H1 (cell line): ENCODE measurements at regions not wholly inside any gene's neighbourhood (a gene's known extent, or its start where the extent isn't known, plus 50 kb on each side); places are given as distances from the start of the nearest gene placed in this dataset.
A peak's percentile ranks its signal among the peaks of the same experiment; 100 is the strongest.

Experiments used
- CTCF ChIA-PET: fragments of 300-600 bp; sonication (Branson Sonifier 250); formaldehyde crosslinking; loops from one replicate; lab custom pipeline; 2021; ENCODE audit not compliant: partially characterized antibody; lab: Charles Lee
- POLR2A ChIA-PET: fragments of 300-600 bp; sonication (Branson Sonifier 250); formaldehyde crosslinking; loops from one replicate; lab custom pipeline; 2021; ENCODE audit warnings: inconsistent platforms; ENCODE audit not compliant: partially characterized antibody; lab: Charles Lee
- DNase-seq, 2 experiments: peaks; one replicate each; pipeline versions ENCODE4 v3.0.0 to v3.0.0-alpha.2; 2010 to 2022; ENCODE audit warnings: low spot score in 2 of 2, low read depth in 1 of 2, mixed read lengths in 1 of 2
- FAIRE-seq: peaks from 2 replicates; lab custom pipeline; 2011; peaks lifted over from hg19 to GRCh38; lab: Jason Lieb, UNC
- H2AFZ ChIP-seq: 2 replicates; pipeline ENCODE4 v1.8.1; 2012; ENCODE audit warnings: low read length, inconsistent platforms
- H2AK5ac ChIP-seq: 2 replicates; pipeline ENCODE4 v1.6.1; 2013; ENCODE audit warnings: low read depth, low read length
- H2BK120ac ChIP-seq: replicated peaks from 2 replicates; pipeline ENCODE3; 2013; ENCODE audit warnings: low read depth, low read length, inconsistent platforms
- H2BK12ac ChIP-seq: 2 replicates; pipeline ENCODE4 v1.6.1; 2013; ENCODE audit warnings: low read depth, low read length
- H2BK15ac ChIP-seq: 2 replicates; pipeline ENCODE4 v1.6.1; 2013; ENCODE audit warnings: low read length
- H2BK20ac ChIP-seq: 2 replicates; pipeline ENCODE4 v1.6.1; 2013; ENCODE audit warnings: low read length
- H2BK5ac ChIP-seq: 2 replicates; pipeline ENCODE4 v1.6.1; 2013; ENCODE audit warnings: low read depth, low read length
- H3K14ac ChIP-seq: 2 replicates; pipeline ENCODE4 v1.6.1; 2013; ENCODE audit warnings: inconsistent platforms; ENCODE audit not compliant: insufficient read length
- H3K18ac ChIP-seq: 2 replicates; pipeline ENCODE4 v1.6.1; 2013; ENCODE audit warnings: low read length; ENCODE audit errors: extremely low read depth
- H3K23ac ChIP-seq: 2 replicates; pipeline ENCODE4 v1.6.1; 2013; ENCODE audit warnings: inconsistent platforms; ENCODE audit not compliant: insufficient read length
- H3K23me2 ChIP-seq: 2 replicates; pipeline ENCODE4 v1.6.1; 2013; ENCODE audit warnings: low read depth, low read length
- H3K27ac ChIP-seq: 2 replicates; pipeline ENCODE4 v1.6.1; 2011; ENCODE audit warnings: low read depth, low read length, inconsistent platforms
- H3K27me3 ChIP-seq, 4 experiments: replicated peaks in 1 of 4; 1 replicate in 1 of 4; 2 replicates in 3 of 4; pipeline versions ENCODE4 v1.6.1 to v1.8.1; 2011 to 2013; ENCODE audit warnings: low read length in 3 of 4, mild to moderate bottlenecking in 3 of 4, inconsistent platforms in 2 of 4, mixed read lengths in 2 of 4, moderate library complexity in 1 of 4; ENCODE audit not compliant: control insufficient read depth in 3 of 4, insufficient read depth in 3 of 4; ENCODE audit errors: extremely low read depth in 1 of 4
- H3K36me3 ChIP-seq, 4 experiments: 2 replicates each; pipeline versions ENCODE4 v1.6.1 to v1.8.1; 2011 to 2013; ENCODE audit warnings: mild to moderate bottlenecking in 4 of 4, low read length in 3 of 4, moderate library complexity in 2 of 4, control low read depth in 1 of 4, inconsistent platforms in 1 of 4; ENCODE audit not compliant: insufficient read depth in 4 of 4, control insufficient read depth in 2 of 4
- H3K4ac ChIP-seq: replicated peaks from 2 replicates; pipeline ENCODE3; 2013; ENCODE audit warnings: low read length, low read depth, mixed read lengths, inconsistent platforms; ENCODE audit not compliant: insufficient read length
- H3K4me1 ChIP-seq, 4 experiments: replicated peaks in 1 of 4; 1 replicate in 1 of 4; 2 replicates in 3 of 4; pipeline versions ENCODE4 v1.6.1 to v1.8.1; 2011 to 2013; ENCODE audit warnings: low read length in 3 of 4, inconsistent platforms in 2 of 4, mixed read lengths in 1 of 4; ENCODE audit not compliant: insufficient read depth in 4 of 4, control insufficient read depth in 3 of 4
- H3K4me2 ChIP-seq, 2 experiments: 2 replicates each; pipeline versions ENCODE4 v1.6.1 to v1.8.1; 2011 to 2013; ENCODE audit warnings: low read depth in 2 of 2, low read length in 2 of 2, control low read depth in 1 of 2, inconsistent platforms in 1 of 2, mild to moderate bottlenecking in 1 of 2; ENCODE audit not compliant: insufficient read depth in 1 of 2
- H3K4me3 ChIP-seq, 4 experiments: fragments of 200-600, 300-600 bp in 1 of 4; sonication (generic), shearing (Covaris generic), sonication (Bioruptor Twin) in 1 of 4; 2 replicates each; pipeline versions ENCODE4 v1.5.1 to v1.8.1; 2011 to 2016; ENCODE audit warnings: low read length in 4 of 4, low read depth in 3 of 4, control low read depth in 2 of 4, inconsistent platforms in 2 of 4, mild to moderate bottlenecking in 2 of 4, mixed read lengths in 1 of 4, moderate library complexity in 1 of 4; ENCODE audit not compliant: insufficient read depth in 2 of 4; ENCODE audit errors: extremely low read depth in 1 of 4
- H3K56ac ChIP-seq: replicated peaks from 2 replicates; pipeline ENCODE3; 2013; ENCODE audit warnings: low read depth, mild to moderate bottlenecking, mixed read lengths, low read length, inconsistent platforms; ENCODE audit not compliant: insufficient read length
- H3K79me1 ChIP-seq: 2 replicates; pipeline ENCODE4 v1.6.1; 2013; ENCODE audit warnings: low read depth, low read length, control low read depth
- H3K79me2 ChIP-seq, 2 experiments: 2 replicates each; pipeline versions ENCODE4 v1.6.1 to v1.8.1; 2012 to 2013; ENCODE audit warnings: low read length in 2 of 2, mild to moderate bottlenecking in 2 of 2, inconsistent platforms in 1 of 2; ENCODE audit not compliant: insufficient read depth in 2 of 2, control insufficient read depth in 1 of 2
- H3K9ac ChIP-seq, 4 experiments: replicated peaks in 1 of 4; 1 replicate in 1 of 4; 2 replicates in 3 of 4; pipeline versions ENCODE4 v1.6.1 to v1.8.1; 2011 to 2013; ENCODE audit warnings: low read depth in 3 of 4, low read length in 3 of 4, control low read depth in 2 of 4, mild to moderate bottlenecking in 2 of 4, moderate library complexity in 2 of 4, inconsistent platforms in 1 of 4; ENCODE audit errors: extremely low read depth in 1 of 4
- H3K9me3 ChIP-seq, 2 experiments: 2 replicates each; pipeline versions ENCODE4 v1.6.1 to v1.8.1; 2012 to 2013; ENCODE audit warnings: mild to moderate bottlenecking in 2 of 2, moderate library complexity in 2 of 2, control low read depth in 1 of 2, inconsistent platforms in 1 of 2, low read depth in 1 of 2, low read length in 1 of 2, mixed read lengths in 1 of 2; ENCODE audit not compliant: insufficient read depth in 2 of 2
- H4K20me1 ChIP-seq, 2 experiments: replicated peaks in 1 of 2; 2 replicates each; pipeline versions ENCODE3 to v1.8.1; 2011 to 2013; ENCODE audit warnings: inconsistent platforms in 2 of 2, low read length in 2 of 2, mild to moderate bottlenecking in 1 of 2; ENCODE audit not compliant: insufficient read depth in 2 of 2, control insufficient read depth in 1 of 2
- H4K5ac ChIP-seq: 2 replicates; pipeline ENCODE4 v1.6.1; 2013; ENCODE audit warnings: low read length, low read depth, mixed read lengths, inconsistent platforms; ENCODE audit not compliant: insufficient read length
- H4K8ac ChIP-seq: 2 replicates; pipeline ENCODE4 v1.8.0; 2013; ENCODE audit warnings: mild to moderate bottlenecking, moderate library complexity, low read length, inconsistent platforms; ENCODE audit not compliant: insufficient read depth; ENCODE audit errors: extremely low read depth
- H4K91ac ChIP-seq: replicated peaks from 2 replicates; pipeline ENCODE3; 2013; ENCODE audit warnings: low read length, mixed read lengths, inconsistent platforms; ENCODE audit not compliant: insufficient read length
- POLR2AphosphoS5 ChIP-seq: IDR thresholded peaks from 2 replicates; pipeline ENCODE4 v1.6.1; 2011; ENCODE audit warnings: low read depth, low read length
- WGBS, 2 experiments: shearing (Covaris generic) in 1 of 2; methylation state at CpG; one replicate each; pipeline versions ENCODE4 v1.1.6 to v1.1.7; 2013 to 2015; ENCODE audit warnings: low lambda C conversion rate in 2 of 2, mixed read lengths in 2 of 2, inconsistent platforms in 1 of 2, low coverage in 1 of 2, missing lambda C conversion rate in 1 of 2; ENCODE audit not compliant: insufficient replicate concordance in 2 of 2, insufficient coverage in 1 of 2, insufficient read length in 1 of 2; ENCODE audit errors: extremely low coverage in 1 of 2, missing lambda C conversion rate in 1 of 2; 5-methylcytosine and 5-hydroxymethylcytosine counted together

- Histone ChIP-seq H4K8ac (no peak overlapping the region), H3K18ac (peak overlapping the region; percentile 56), H3K4me2 (no peak overlapping the region), H2AK5ac (peak overlapping the region; percentile 85; the same call in 1 of the 2 replicates), H3K4ac (peak overlapping the region; percentile 40), H2BK15ac (peak overlapping the region; percentile 88), H2BK5ac (peak overlapping the region; percentile 49; the same call in 1 of the 2 replicates), H3K79me2 (no peaks in the 10 kb centered on the region), H3K9me3 (no peaks in the 10 kb centered on the region), H4K20me1 (no peaks in the 10 kb centered on the region), H2BK120ac (peak overlapping the region; percentile 12), H3K56ac (no peak overlapping the region), H3K23me2 (no peaks in the 10 kb centered on the region; the same call in none of the 2 replicates), H3K9ac (no peak overlapping the region), H4K91ac (peak overlapping the region; percentile 82), H3K27me3 (peaks cover 0 to 2% (median 0%) of the 10 kb centered on the region in 4 experiments; a peak in 2 of 7 replicates), H2BK20ac (peak overlapping the region; percentile 89; the same call in 1 of the 2 replicates), H3K23ac (no peak overlapping the region), H3K14ac (no peak overlapping the region), H2AFZ (no peak overlapping the region), H3K27ac (no peak overlapping the region), H3K4me3 (no peak overlapping the region), H3K36me3 (no peaks in the 10 kb centered on the region), H3K4me1 (peaks cover 8 to 33% (median 27%) of the 10 kb centered on the region in 4 experiments), H4K5ac (no peak overlapping the region), H3K79me1 (no peaks in the 10 kb centered on the region), H2BK12ac (peak overlapping the region; percentile 97)
- no peak for DNase-seq
- CTCF ChIA-PET = interaction anchor here (0.6 to 1.4 kb wide), 8 partner anchors 10 to 375 kb away, joined by 3 to 5 read pairs (median 4); no protein-coding TSS in a partner anchor
- no peak for FAIRE-seq
- POLR2A ChIA-PET = interaction anchor here (0.9 to 1.1 kb wide), 2 partner anchors 16 to 32 kb away, joined by 3 read pairs; no protein-coding TSS in a partner anchor
- WGBS, 2 experiments = 88% methylated on average over 10 of the region's 10 CpGs; no CpG with 5 or more reads in 1 of the 2 experiments
- TF ChIP-seq POLR2AphosphoS5 = no peak
These were observed 155.0 kb downstream of the TOMM20 start for GRCh38 chr1:234973426-234974250.
